Vagina (tissue), 2 donors: ENCODE measurements at regions not wholly inside any gene's neighbourhood (a gene's known extent, or its start where the extent isn't known, plus 50 kb on each side); places are given as distances from the start of the nearest gene placed in this dataset.

Experiments
- DNase-seq, 2 donors: peaks; one replicate each; pipeline ENCODE4 v3.0.0-alpha.2; 2017; ENCODE audit errors: extremely low spot score in 2 of 2
- H3K27ac ChIP-seq: fragments of 200-600 bp; sonication (generic); one replicate; pipeline ENCODE4 v1.5.1; 2019
- H3K27me3 ChIP-seq: fragments of 200-600 bp; sonication (generic); one replicate; pipeline ENCODE4 v1.5.1; 2019
- H3K36me3 ChIP-seq, 2 donors: fragments of 200-600 bp; sonication (generic); one replicate each; pipeline ENCODE4 v1.5.1; 2017 to 2019
- H3K4me1 ChIP-seq: fragments of 200-600 bp; sonication (generic); one replicate; pipeline ENCODE4 v1.5.1; 2019
- H3K4me3 ChIP-seq, 2 donors: fragments of 200-600 bp; sonication (generic); 1 replicate in 1 of 2; 2 replicates in 1 of 2; pipeline ENCODE4 v1.5.1; 2016 to 2019
- H3K9me3 ChIP-seq: fragments of 200-600 bp; sonication (generic); one replicate; pipeline ENCODE4 v1.5.1; 2019
- CTCF ChIP-seq, 3 experiments: fragments of 450-650 bp in 2 of 3; fragments of 200-600 bp in 1 of 3; sonication (generic) in 1 of 3; IDR thresholded peaks; one replicate each; pipeline ENCODE4 v1.5.1; 2017 to 2019; ENCODE audit warnings: antibody characterized with exemption in 3 of 3, mild to moderate bottlenecking in 2 of 3, moderate library complexity in 2 of 3
- POLR2A ChIP-seq, 2 donors: fragments of 450-650 bp; IDR thresholded peaks; one replicate each; pipeline ENCODE4 v1.6.1; 2017; ENCODE audit warnings: antibody characterized with exemption in 2 of 2, mild to moderate bottlenecking in 2 of 2, moderate library complexity in 2 of 2
- POLR2AphosphoS5 ChIP-seq, 2 donors: sonication (generic); formaldehyde crosslinking; IDR thresholded peaks; one replicate each; pipeline ENCODE4 v1.9.0; 2017; ENCODE audit warnings: antibody characterized with exemption in 2 of 2, mild to moderate bottlenecking in 2 of 2, low read depth in 1 of 2; ENCODE audit not compliant: insufficient read depth in 1 of 2
- intact Hi-C: fragments of 100-400 bp; cut with DNase I; formaldehyde crosslinking; loops from one replicate; pipeline ENCODE4 v1.15.1; 2023

- H3K4me1 ChIP-seq = no peaks in the 10 kb centered on the region
- DNase-seq = no peak
- H3K27me3 ChIP-seq = no peaks in the 10 kb centered on the region
- no peak overlapping the region for H3K4me3 ChIP-seq
- intact Hi-C loops = no loop called here
- no peaks in the 10 kb centered on the region for H3K36me3 ChIP-seq
- H3K27ac ChIP-seq = no peak overlapping the region
- no peak for TF ChIP-seq POLR2A (IDR thresholded peaks at IDR 0.05)
- TF ChIP-seq POLR2AphosphoS5 (IDR thresholded peaks at IDR 0.05; ENCODE audit: insufficient read depth in 1 of 2, low read depth in 1 of 2) = no peak
- no peak for TF ChIP-seq CTCF (IDR thresholded peaks at IDR 0.05)
- H3K9me3 ChIP-seq = no peaks in the 10 kb centered on the region
These were observed 263.7 kb downstream of the IPMK start for GRCh38 chr10:58003945-58004344.

GRCh38 chr10:58001159-58001558, 266.5 kb downstream of the IPMK start:
- no peaks in the 10 kb centered on the region for H3K36me3 ChIP-seq
- no peak for DNase-seq
- no peak overlapping the region for H3K4me3 ChIP-seq
- TF ChIP-seq POLR2AphosphoS5 (IDR thresholded peaks at IDR 0.05; ENCODE audit: insufficient read depth in 1 of 2, low read depth in 1 of 2) (no peak), POLR2A (IDR thresholded peaks at IDR 0.05) (no peak), CTCF (IDR thresholded peaks at IDR 0.05) (no peak)
- H3K4me1 ChIP-seq = no peaks in the 10 kb centered on the region
- no peak overlapping the region for H3K27ac ChIP-seq
- intact Hi-C loops = no loop called here
- H3K27me3 ChIP-seq = no peaks in the 10 kb centered on the region
- no peaks in the 10 kb centered on the region for H3K9me3 ChIP-seq

GRCh38 chr10:57996536-57996935, 271.2 kb downstream of the IPMK start:
- no peak overlapping the region for H3K27ac ChIP-seq
- no peaks in the 10 kb centered on the region for H3K27me3 ChIP-seq
- no peaks in the 10 kb centered on the region for H3K4me1 ChIP-seq
- no peaks in the 10 kb centered on the region for H3K36me3 ChIP-seq
- no peaks in the 10 kb centered on the region for H3K9me3 ChIP-seq
- intact Hi-C loops = no loop called here
- TF ChIP-seq POLR2AphosphoS5 (IDR thresholded peaks at IDR 0.05; ENCODE audit: insufficient read depth in 1 of 2, low read depth in 1 of 2) = no peak
- TF ChIP-seq POLR2A (IDR thresholded peaks at IDR 0.05) = no peak
- TF ChIP-seq CTCF (IDR thresholded peaks at IDR 0.05) = no peak
- DNase-seq = no peak
- H3K4me3 ChIP-seq = no peak overlapping the region

GRCh38 chr10:57993302-57993701, 274.4 kb downstream of the IPMK start:
- intact Hi-C loops = no loop called here
- H3K4me3 ChIP-seq = no peak overlapping the region
- TF ChIP-seq POLR2A (IDR thresholded peaks at IDR 0.05) (no peak), CTCF (IDR thresholded peaks at IDR 0.05) (no peak), POLR2AphosphoS5 (IDR thresholded peaks at IDR 0.05; ENCODE audit: insufficient read depth in 1 of 2, low read depth in 1 of 2) (no peak)
- H3K4me1 ChIP-seq = no peaks in the 10 kb centered on the region
- no peaks in the 10 kb centered on the region for H3K27me3 ChIP-seq
- no peak for DNase-seq
- H3K27ac ChIP-seq = no peak overlapping the region
- H3K9me3 ChIP-seq = no peaks in the 10 kb centered on the region
- H3K36me3 ChIP-seq = no peaks in the 10 kb centered on the region

GRCh38 chr10:57992321-57993077, 275.2 kb downstream of the IPMK start:
- no peak for DNase-seq
- H3K4me1 ChIP-seq = no peaks in the 10 kb centered on the region
- no peak overlapping the region for H3K4me3 ChIP-seq
- no peak for TF ChIP-seq POLR2AphosphoS5 (IDR thresholded peaks at IDR 0.05; ENCODE audit: insufficient read depth in 1 of 2, low read depth in 1 of 2)
- no peak for TF ChIP-seq CTCF (IDR thresholded peaks at IDR 0.05)
- H3K9me3 ChIP-seq = no peaks in the 10 kb centered on the region
- intact Hi-C loops = no loop called here
- no peak overlapping the region for H3K27ac ChIP-seq
- no peaks in the 10 kb centered on the region for H3K36me3 ChIP-seq
- H3K27me3 ChIP-seq = no peaks in the 10 kb centered on the region
